Testis (tissue), 2 donors: ENCODE measurements at regions not wholly inside any gene's neighbourhood (a gene's known extent, or its start where the extent isn't known, plus 50 kb on each side); places are given as distances from the start of the nearest gene placed in this dataset.

Experiments
- CTCF ChIP-seq, 3 experiments: fragments of 450-650 bp in 2 of 3; fragments of 200-600 bp in 1 of 3; sonication (generic) in 1 of 3; IDR thresholded peaks; one replicate each; pipeline ENCODE4 v1.5.1; 2016 to 2019; ENCODE audit warnings: antibody characterized with exemption in 3 of 3, mild to moderate bottlenecking in 2 of 3, moderate library complexity in 1 of 3
- POLR2A ChIP-seq: fragments of 450-650 bp; IDR thresholded peaks from one replicate; pipeline ENCODE4 v1.6.1; 2017; ENCODE audit warnings: antibody characterized with exemption, mild to moderate bottlenecking, moderate library complexity

GRCh38 chr10:6748981-6749635, 169.0 kb upstream of the PRKCQ start:
- TF ChIP-seq CTCF (IDR thresholded peaks at IDR 0.05) (no peak), POLR2A (no peak)
